ENCODE measurements at regions not wholly inside any gene's neighbourhood (a gene's known extent, or its start where the extent isn't known, plus 50 kb on each side); places are given as distances from the start of the nearest gene placed in this dataset.

DNA sequence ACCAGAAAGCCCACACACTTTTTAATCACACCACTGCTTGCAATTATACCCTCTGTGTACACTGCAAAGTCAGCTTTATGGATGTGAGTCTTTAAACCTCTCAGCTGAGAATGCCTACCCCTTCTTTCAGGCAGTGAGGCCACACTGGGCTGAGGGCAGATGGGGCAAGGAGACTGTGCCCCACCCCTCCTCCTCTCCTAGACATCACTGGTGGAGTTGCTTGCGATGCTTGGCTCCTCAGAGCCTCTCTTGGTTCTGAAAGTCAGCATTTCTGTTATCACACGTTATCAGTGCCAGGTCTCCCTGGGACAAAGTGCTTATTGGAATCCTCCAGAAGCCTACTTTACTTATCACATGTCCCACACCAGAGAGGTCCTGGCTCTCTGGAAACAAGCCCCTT lies 128.2 kb downstream of the ZNF621 start:
- WGBS (ENCODE audit: extremely low coverage, insufficient read length, low lambda C conversion rate) = no CpG with 5 or more reads among the region's 2 CpGs
- H2BK120ac ChIP-seq (ENCODE audit: low read depth, low read length, poor library complexity, severe bottlenecking) = no peak overlapping the region
- no peak overlapping the region for H3K4me2 ChIP-seq (ENCODE audit: insufficient read depth, insufficient read length, low read length)
- Mint-ChIP-seq H3K27me3 (ENCODE audit: low read depth) (no peaks in the 10 kb centered on the region), H3K36me3 (ENCODE audit: insufficient read depth in 1 of 3, low read depth in 3 of 3) (no peaks in the 10 kb centered on the region), H3K27ac (no peak overlapping the region), H3K4me3 (no peak overlapping the region), H3K9me3 (no peaks in the 10 kb centered on the region; a peak in 1 of 5 replicates), H3K4me1 (peaks cover 0 to 4% of the 10 kb centered on the region in 2 experiments; a peak in 2 of 4 replicates)
- no peaks in the 10 kb centered on the region for H3K79me2 ChIP-seq (ENCODE audit: insufficient read depth, low read length)
- no peaks in the 10 kb centered on the region for H3K4me1 ChIP-seq (ENCODE audit: insufficient read depth, low read length)
- DNase-seq = no peak
- H3K79me1 ChIP-seq (ENCODE audit: insufficient read depth, low read depth, low read length, poor library complexity, severe bottlenecking) = no peaks in the 10 kb centered on the region
- H3T11ph ChIP-seq (ENCODE audit: low read length) = no peak overlapping the region
- no peaks in the 10 kb centered on the region for H3K27me3 ChIP-seq (ENCODE audit: insufficient read depth, low read length)
- H4K8ac ChIP-seq (replicated peaks; ENCODE audit: insufficient read length, low read depth, low read length) = no peak overlapping the region
- no peak overlapping the region for H3K18ac ChIP-seq (ENCODE audit: insufficient read length, low read depth, low read length)
- no peak overlapping the region for H2BK12ac ChIP-seq (ENCODE audit: insufficient read length, low read depth, low read length)
- no peak overlapping the region for H2AFZ ChIP-seq (ENCODE audit: low read length)
- no peak overlapping the region for H2BK15ac ChIP-seq (ENCODE audit: low read depth, low read length)
- H2BK20ac ChIP-seq (ENCODE audit: low read depth, low read length, poor library complexity, severe bottlenecking) = no peak overlapping the region
- H3K4ac ChIP-seq (ENCODE audit: low read depth, low read length) = no peak overlapping the region
- H3K27ac ChIP-seq (ENCODE audit: insufficient read length, low read depth, low read length) = no peak overlapping the region
- H4K20me1 ChIP-seq (ENCODE audit: control insufficient read depth, insufficient read depth, insufficient read length) = no peaks in the 10 kb centered on the region
- H4K5ac ChIP-seq (ENCODE audit: insufficient read length, low read depth, low read length) = no peak overlapping the region
- no peaks in the 10 kb centered on the region for H3K23me2 ChIP-seq (ENCODE audit: insufficient read length, low read depth, low read length, poor library complexity, severe bottlenecking)
- H3K9me3 ChIP-seq (ENCODE audit: control insufficient read depth, low read depth, low read length) = no peaks in the 10 kb centered on the region
- H3K9ac ChIP-seq (ENCODE audit: extremely low read depth, insufficient read length, low read length) = no peak overlapping the region
- H3K23ac ChIP-seq (ENCODE audit: insufficient read length, low read depth, low read length) = no peak overlapping the region
- no peak overlapping the region for H3K14ac ChIP-seq (ENCODE audit: insufficient read depth, low read length)
- H3K56ac ChIP-seq (ENCODE audit: insufficient read length, low read depth, low read length) = no peak overlapping the region
- TF ChIP-seq, protein P1, sequence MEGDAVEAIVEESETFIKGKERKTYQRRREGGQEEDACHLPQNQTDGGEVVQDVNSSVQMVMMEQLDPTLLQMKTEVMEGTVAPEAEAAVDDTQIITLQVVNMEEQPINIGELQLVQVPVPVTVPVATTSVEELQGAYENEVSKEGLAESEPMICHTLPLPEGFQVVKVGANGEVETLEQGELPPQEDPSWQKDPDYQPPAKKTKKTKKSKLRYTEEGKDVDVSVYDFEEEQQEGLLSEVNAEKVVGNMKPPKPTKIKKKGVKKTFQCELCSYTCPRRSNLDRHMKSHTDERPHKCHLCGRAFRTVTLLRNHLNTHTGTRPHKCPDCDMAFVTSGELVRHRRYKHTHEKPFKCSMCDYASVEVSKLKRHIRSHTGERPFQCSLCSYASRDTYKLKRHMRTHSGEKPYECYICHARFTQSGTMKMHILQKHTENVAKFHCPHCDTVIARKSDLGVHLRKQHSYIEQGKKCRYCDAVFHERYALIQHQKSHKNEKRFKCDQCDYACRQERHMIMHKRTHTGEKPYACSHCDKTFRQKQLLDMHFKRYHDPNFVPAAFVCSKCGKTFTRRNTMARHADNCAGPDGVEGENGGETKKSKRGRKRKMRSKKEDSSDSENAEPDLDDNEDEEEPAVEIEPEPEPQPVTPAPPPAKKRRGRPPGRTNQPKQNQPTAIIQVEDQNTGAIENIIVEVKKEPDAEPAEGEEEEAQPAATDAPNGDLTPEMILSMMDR (conservative IDR thresholded peaks at IDR 0.05) = no peak
- H4K91ac ChIP-seq (ENCODE audit: insufficient read length, low read depth, low read length) = no peak overlapping the region
- no peak overlapping the region for H2AK5ac ChIP-seq (ENCODE audit: insufficient read length, low read length)
- no peak overlapping the region for H2BK5ac ChIP-seq (ENCODE audit: insufficient read length, low read length)

All from H9 (cell line).